Neutrophil (primary cell): ENCODE measurements at regions not wholly inside any gene's neighbourhood (a gene's known extent, or its start where the extent isn't known, plus 50 kb on each side); places are given as distances from the start of the nearest gene placed in this dataset.

Experiments used
- H3K27ac ChIP-seq: fragments of 200-600 bp; sonication (generic); 2 replicates; pipeline ENCODE4 v1.5.1; 2016; ENCODE audit warnings: mild to moderate bottlenecking, moderate library complexity
- H3K27me3 ChIP-seq: fragments of 200-600 bp; sonication (generic); 2 replicates; pipeline ENCODE4 v1.6.0; 2016; ENCODE audit warnings: mild to moderate bottlenecking
- H3K36me3 ChIP-seq: fragments of 200-600 bp; sonication (generic); 2 replicates; pipeline ENCODE4 v1.5.1; 2017
- H3K4me1 ChIP-seq, 2 experiments: fragments of 200-600 bp in 1 of 2; sonication (generic) in 1 of 2; 1 replicate in 1 of 2; 2 replicates in 1 of 2; pipeline versions ENCODE4 v1.5.1 to v1.6.1; 2013 to 2016; ENCODE audit warnings: low read depth in 1 of 2, low read length in 1 of 2, mild to moderate bottlenecking in 1 of 2, moderate library complexity in 1 of 2; ENCODE audit not compliant: control insufficient read depth in 1 of 2, insufficient read depth in 1 of 2
- H3K4me3 ChIP-seq, 2 experiments: fragments of 200-600 bp in 1 of 2; sonication (generic) in 1 of 2; 1 replicate in 1 of 2; 2 replicates in 1 of 2; pipeline ENCODE4 v1.5.1; 2013 to 2016; ENCODE audit warnings: low read depth in 1 of 2, low read length in 1 of 2, mild to moderate bottlenecking in 1 of 2, moderate library complexity in 1 of 2
- H3K9me3 ChIP-seq: fragments of 200-600 bp; sonication (generic); 2 replicates; pipeline ENCODE4 v1.5.1; 2016
- CTCF ChIP-seq: fragments of 200-600 bp; sonication (generic); IDR thresholded peaks from 2 replicates; pipeline ENCODE4 v1.5.1; 2016; ENCODE audit warnings: antibody characterized with exemption

DNA sequence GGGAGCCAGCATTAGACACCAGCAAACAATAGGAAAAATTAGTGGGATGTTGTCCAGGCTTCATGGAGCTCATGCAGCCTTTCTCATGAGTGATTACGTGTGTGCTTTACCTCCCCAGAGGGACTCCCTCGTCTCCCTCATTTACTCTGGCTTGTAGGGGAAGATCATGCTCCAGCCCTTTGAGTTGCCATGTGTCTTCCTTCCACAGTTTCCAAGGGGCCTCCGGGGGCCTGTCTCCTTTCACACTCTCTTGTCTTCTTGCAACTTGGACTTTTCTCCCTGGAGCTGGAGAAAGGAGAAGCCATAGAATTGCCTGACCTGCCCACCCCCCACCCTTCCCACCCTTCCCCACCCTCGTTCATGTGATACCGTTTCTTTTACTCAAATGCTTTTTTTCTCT, 98.7 kb downstream of the FAM43A start:
- Histone ChIP-seq H3K27ac (no peak overlapping the region), H3K4me1 (no peaks in the 10 kb centered on the region), H3K27me3 (no peaks in the 10 kb centered on the region), H3K9me3 (no peaks in the 10 kb centered on the region), H3K4me3 (no peak overlapping the region), H3K36me3 (no peaks in the 10 kb centered on the region)
- TF ChIP-seq CTCF = no peak

- Histone ChIP-seq H3K27ac (no peak overlapping the region), H3K4me1 (no peaks in the 10 kb centered on the region), H3K36me3 (no peaks in the 10 kb centered on the region), H3K4me3 (no peak overlapping the region), H3K27me3 (no peaks in the 10 kb centered on the region), H3K9me3 (no peaks in the 10 kb centered on the region)
- no peak for TF ChIP-seq CTCF
Observed at GRCh38 chr3:194785315-194785714, 99.6 kb downstream of the FAM43A start.

GRCh38 chr3:194787072-194787471, 101.4 kb downstream of the FAM43A start:
- Histone ChIP-seq H3K36me3 (no peaks in the 10 kb centered on the region), H3K27ac (no peak overlapping the region), H3K4me3 (no peak overlapping the region), H3K9me3 (no peaks in the 10 kb centered on the region), H3K27me3 (no peaks in the 10 kb centered on the region), H3K4me1 (no peaks in the 10 kb centered on the region)
- TF ChIP-seq CTCF = no peak

GRCh38 chr3:194787650-194788049, 102.0 kb downstream of the FAM43A start:
- Histone ChIP-seq H3K27me3 (no peaks in the 10 kb centered on the region), H3K4me3 (no peak overlapping the region), H3K4me1 (no peaks in the 10 kb centered on the region), H3K27ac (no peak overlapping the region), H3K36me3 (no peaks in the 10 kb centered on the region), H3K9me3 (no peaks in the 10 kb centered on the region)
- TF ChIP-seq CTCF = no peak

DNA sequence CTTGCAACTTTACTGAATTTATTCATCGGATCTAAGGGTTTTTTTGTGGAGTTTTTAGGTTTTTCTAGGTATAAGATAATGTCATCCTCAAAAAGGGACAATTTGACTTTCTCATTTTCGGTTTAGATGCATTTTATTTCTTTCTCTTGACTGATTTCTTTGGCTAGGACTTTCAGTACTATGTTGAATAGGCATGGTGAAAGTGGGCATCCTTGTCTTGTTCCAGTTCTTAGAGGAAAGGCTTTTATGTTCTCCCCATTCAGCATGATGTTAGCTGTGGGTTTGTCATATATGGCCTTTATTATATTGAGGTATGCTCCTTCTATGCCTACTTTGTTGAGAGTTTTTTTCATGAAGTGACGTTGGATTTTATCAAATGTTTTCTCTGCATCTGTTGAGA, 106.7 kb downstream of the FAM43A start:
- Histone ChIP-seq H3K27me3 (no peaks in the 10 kb centered on the region), H3K4me3 (no peak overlapping the region), H3K9me3 (no peaks in the 10 kb centered on the region), H3K4me1 (no peaks in the 10 kb centered on the region), H3K36me3 (no peaks in the 10 kb centered on the region), H3K27ac (no peak overlapping the region)
- TF ChIP-seq CTCF = no peak
